ENCODE measurements at regions not wholly inside any gene's neighbourhood (a gene's known extent, or its start where the extent isn't known, plus 50 kb on each side); places are given as distances from the start of the nearest gene placed in this dataset.

DNA sequence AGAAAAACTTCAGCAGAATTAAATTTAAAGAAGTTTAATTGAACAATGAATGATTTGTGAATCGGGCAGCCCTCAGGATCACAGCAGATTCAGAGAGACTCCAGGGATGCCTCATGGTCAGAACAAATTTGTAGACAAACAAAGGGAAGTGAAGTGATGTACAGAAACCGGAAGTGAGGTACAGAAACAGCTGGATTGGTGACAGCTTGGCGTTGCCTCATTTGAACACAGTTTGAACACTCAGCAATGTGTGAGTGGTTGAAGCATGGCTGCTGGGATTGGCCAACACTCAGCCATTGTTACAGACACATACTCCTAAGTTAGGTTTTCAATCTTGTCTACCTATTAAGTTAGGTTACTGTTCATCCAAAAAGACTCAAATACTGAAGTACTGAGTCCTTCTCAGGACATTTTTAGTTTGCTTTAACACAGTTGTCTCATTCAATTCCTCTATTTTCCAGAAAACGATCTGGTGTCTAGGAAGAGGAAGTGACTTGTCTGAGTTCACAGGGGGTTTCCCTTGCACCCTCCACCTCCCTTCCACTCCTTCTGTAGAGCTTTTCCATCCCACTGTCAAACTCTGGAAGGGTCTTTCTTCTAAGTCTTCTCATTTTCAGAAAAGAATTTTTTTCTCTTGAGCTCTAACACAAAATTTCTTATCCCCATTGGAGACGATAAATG, 137.9 kb downstream of the SLC4A3 start:
- no peak overlapping the region for H3K27ac Mint-ChIP-seq
- no peak overlapping the region for H3K4me3 Mint-ChIP-seq
- peaks cover 0 to 9% (median 8%) of the 10 kb centered on the region in 3 donors for H3K27me3 Mint-ChIP-seq
- no peak for ATAC-seq (ENCODE audit: low read depth in 2 of 2)
- H3K4me1 Mint-ChIP-seq, result no peaks in the 10 kb centered on the region
- H3K36me3 Mint-ChIP-seq, result peaks cover 0 to 4% of the 10 kb centered on the region in 2 donors
- no peak for DNase-seq
- peaks cover 5 to 14% (median 7%) of the 10 kb centered on the region in 7 donors for H3K9me3 Mint-ChIP-seq

DNA sequence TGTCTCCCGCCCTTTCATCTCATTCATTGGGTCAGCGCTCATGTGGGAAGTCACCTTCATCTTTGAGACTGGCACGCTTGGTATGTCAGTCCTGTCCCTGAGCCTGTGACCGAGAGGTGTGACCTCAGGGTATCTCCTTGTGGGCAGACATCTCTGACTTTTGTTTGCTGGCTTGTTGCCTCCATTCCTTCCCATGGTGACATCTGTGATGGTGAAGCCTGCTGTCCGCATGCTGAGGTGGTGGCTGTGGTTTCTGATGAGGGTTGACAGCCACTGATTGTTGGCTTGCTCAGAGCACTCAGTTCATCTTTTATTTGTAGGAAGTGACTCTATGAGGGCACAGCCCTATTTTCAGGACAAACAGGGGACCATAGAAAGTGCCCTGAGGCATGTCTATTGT, 139.2 kb downstream of the SLC4A3 start:
- Mint-ChIP-seq H3K27ac (no peak overlapping the region), H3K4me1 (no peaks in the 10 kb centered on the region), H3K36me3 (peaks cover 0 to 4% of the 10 kb centered on the region in 2 donors), H3K4me3 (no peak overlapping the region), H3K27me3 (peaks cover 0 to 9% (median 0%) of the 10 kb centered on the region in 3 donors), H3K9me3 (peaks cover 6 to 26% (median 9%) of the 10 kb centered on the region in 7 donors)
- ATAC-seq (ENCODE audit: low read depth in 2 of 2) (no peak), DNase-seq (no peak)

DNA sequence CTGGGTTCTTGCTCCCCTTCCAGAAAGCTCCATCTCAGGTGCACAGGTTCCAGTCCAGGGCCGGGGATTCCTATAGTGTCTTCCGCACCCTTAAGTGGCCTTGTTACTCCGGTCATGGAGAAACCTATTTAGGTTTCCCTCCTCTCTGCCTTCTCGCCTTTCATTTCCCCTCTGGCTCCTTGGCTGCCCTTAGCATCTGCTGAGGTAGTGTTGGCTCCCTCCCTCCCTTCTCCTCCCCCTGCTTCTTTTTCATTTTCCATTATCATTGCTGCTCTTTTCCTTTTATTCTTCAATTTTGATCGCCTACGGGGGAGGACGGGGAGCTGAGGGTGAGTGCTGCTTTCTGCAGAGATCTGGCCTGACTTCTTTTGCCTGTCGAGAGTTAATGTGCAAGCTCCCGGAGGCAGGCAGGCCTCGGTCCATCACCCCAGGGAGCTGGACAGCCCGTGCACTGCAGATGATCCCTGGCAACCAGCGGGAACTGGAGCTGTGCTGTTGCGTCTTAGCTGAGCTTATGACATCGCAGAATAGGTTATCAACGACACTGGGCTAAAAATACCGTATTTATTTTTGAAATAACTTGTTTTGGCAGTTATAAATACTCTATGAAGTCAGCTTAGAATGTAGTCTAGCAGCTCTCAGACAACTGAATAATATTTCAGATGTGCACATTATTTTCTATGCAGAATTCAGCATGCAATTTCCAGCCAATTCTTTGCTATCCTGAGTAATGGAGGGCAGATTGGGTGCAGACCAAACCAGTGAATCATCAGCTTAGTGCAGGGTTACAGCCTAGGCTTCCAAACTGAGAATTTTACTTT, 141.9 kb downstream of the SLC4A3 start:
- no peak for DNase-seq
- Mint-ChIP-seq H3K36me3 (peaks cover 0 to 4% of the 10 kb centered on the region in 2 donors), H3K27ac (no peak overlapping the region), H3K27me3 (peaks cover 0 to 7% (median 0%) of the 10 kb centered on the region in 3 donors), H3K4me3 (no peak overlapping the region), H3K9me3 (peaks cover 6 to 26% (median 9%) of the 10 kb centered on the region in 7 donors), H3K4me1 (no peaks in the 10 kb centered on the region)
- no peak for ATAC-seq (ENCODE audit: low read depth in 2 of 2)

- H3K27ac Mint-ChIP-seq, result no peak overlapping the region
- DNase-seq (no peak), ATAC-seq (ENCODE audit: low read depth in 2 of 2) (no peak)
- no peak overlapping the region for H3K4me3 Mint-ChIP-seq
- H3K27me3 Mint-ChIP-seq, result peaks cover 0 to 9% (median 5%) of the 10 kb centered on the region in 3 donors
- no peaks in the 10 kb centered on the region for H3K36me3 Mint-ChIP-seq
- H3K4me1 Mint-ChIP-seq, result no peaks in the 10 kb centered on the region
- H3K9me3 Mint-ChIP-seq, result peaks cover 6 to 26% (median 10%) of the 10 kb centered on the region in 7 donors
Observed at GRCh38 chr2:219772103-219772635, 144.7 kb downstream of the SLC4A3 start.

GRCh38 chr2:219772697-219773096, 145.3 kb downstream of the SLC4A3 start:
- no peaks in the 10 kb centered on the region for H3K4me1 Mint-ChIP-seq
- no peaks in the 10 kb centered on the region for H3K36me3 Mint-ChIP-seq
- ATAC-seq (ENCODE audit: low read depth in 2 of 2) (no peak), DNase-seq (no peak)
- H3K9me3 Mint-ChIP-seq, result peaks cover 6 to 26% (median 9%) of the 10 kb centered on the region in 7 donors
- peak overlapping the region in 2 of 6 donors; percentile 16 to 82 for H3K27ac Mint-ChIP-seq
- H3K4me3 Mint-ChIP-seq, result no peak overlapping the region
- peaks cover 0 to 10% (median 5%) of the 10 kb centered on the region in 3 donors for H3K27me3 Mint-ChIP-seq

GRCh38 chr2:219775506-219775905, 148.1 kb downstream of the SLC4A3 start:
- no peaks in the 10 kb centered on the region for H3K36me3 Mint-ChIP-seq
- DNase-seq, result no peak
- ATAC-seq (ENCODE audit: low read depth in 2 of 2), result no peak
- H3K4me1 Mint-ChIP-seq, result no peaks in the 10 kb centered on the region
- peaks cover 0 to 11% (median 4%) of the 10 kb centered on the region in 7 donors for H3K9me3 Mint-ChIP-seq
- no peak overlapping the region for H3K4me3 Mint-ChIP-seq
- H3K27me3 Mint-ChIP-seq, result peaks cover 5 to 19% (median 5%) of the 10 kb centered on the region in 3 donors
- no peak overlapping the region for H3K27ac Mint-ChIP-seq

DNA sequence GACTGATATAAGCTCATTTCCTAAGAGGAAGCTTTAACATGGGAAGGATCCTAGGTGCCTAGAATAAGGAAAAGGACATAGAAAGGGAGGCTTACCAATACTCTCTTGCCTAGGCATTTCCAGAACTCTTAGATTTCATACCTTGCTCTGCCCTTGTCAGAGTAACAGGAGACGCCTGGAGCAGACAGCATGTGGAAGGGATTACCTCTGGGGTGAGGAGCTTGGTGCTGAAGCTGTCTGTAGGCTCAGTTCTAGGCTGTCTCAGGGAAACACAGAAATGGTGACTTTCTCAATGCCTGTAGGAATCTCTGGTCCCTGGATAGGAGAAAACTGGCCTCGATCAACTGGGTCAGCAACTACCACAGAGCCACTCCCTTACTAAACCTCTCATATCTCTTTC, 150.0 kb downstream of the SLC4A3 start:
- Mint-ChIP-seq H3K36me3 (no peaks in the 10 kb centered on the region), H3K27ac (no peak overlapping the region), H3K4me3 (no peak overlapping the region), H3K4me1 (no peaks in the 10 kb centered on the region), H3K27me3 (peaks cover 5 to 19% (median 5%) of the 10 kb centered on the region in 3 donors), H3K9me3 (peaks cover 0 to 6% (median 0%) of the 10 kb centered on the region in 7 donors)
- DNase-seq (no peak), ATAC-seq (ENCODE audit: low read depth in 2 of 2) (no peak)

GRCh38 chr2:219778189-219778588, 150.8 kb downstream of the SLC4A3 start:
- Mint-ChIP-seq H3K9me3 (peaks cover 0 to 6% (median 0%) of the 10 kb centered on the region in 7 donors), H3K36me3 (no peaks in the 10 kb centered on the region), H3K27ac (no peak overlapping the region), H3K4me1 (no peaks in the 10 kb centered on the region), H3K27me3 (peaks cover 5 to 19% (median 6%) of the 10 kb centered on the region in 3 donors), H3K4me3 (no peak overlapping the region)
- DNase-seq (no peak), ATAC-seq (ENCODE audit: low read depth in 2 of 2) (no peak)

DNA sequence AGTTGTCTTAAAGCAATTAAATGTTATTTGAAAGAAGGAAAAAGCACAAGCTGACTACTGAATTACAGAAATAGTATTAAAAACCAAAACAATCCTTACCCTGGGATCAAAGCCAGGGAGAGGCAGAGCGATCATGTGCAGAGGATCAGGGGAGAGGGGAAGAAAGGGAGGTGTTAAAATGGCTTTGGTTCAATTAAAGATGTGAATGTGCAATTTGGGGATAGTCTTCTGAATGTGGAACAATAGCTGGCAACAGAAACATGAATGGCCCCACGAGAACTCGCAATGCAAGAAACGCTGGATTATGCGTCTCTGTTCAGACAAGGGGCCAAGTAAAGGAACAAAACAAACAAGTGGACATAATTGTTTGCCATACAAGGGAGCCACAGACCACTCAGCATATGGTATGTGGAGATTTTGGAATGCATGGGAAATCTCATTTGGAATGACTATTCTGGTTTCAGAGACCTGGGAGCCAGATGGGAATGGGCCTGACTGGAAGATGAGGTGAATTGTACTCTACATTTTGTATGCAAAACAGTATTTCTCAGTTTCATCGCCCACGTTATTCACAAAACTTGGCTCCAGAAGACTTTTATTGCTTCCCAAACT, 155.4 kb downstream of the SLC4A3 start:
- no peaks in the 10 kb centered on the region for H3K9me3 Mint-ChIP-seq
- no peak overlapping the region for H3K27ac Mint-ChIP-seq
- peaks cover 4 to 10% (median 7%) of the 10 kb centered on the region in 3 donors for H3K27me3 Mint-ChIP-seq
- no peak overlapping the region for H3K4me3 Mint-ChIP-seq
- no peaks in the 10 kb centered on the region for H3K36me3 Mint-ChIP-seq
- H3K4me1 Mint-ChIP-seq, result no peaks in the 10 kb centered on the region
- ATAC-seq (ENCODE audit: low read depth in 2 of 2), result no peak
- no peak for DNase-seq

DNA sequence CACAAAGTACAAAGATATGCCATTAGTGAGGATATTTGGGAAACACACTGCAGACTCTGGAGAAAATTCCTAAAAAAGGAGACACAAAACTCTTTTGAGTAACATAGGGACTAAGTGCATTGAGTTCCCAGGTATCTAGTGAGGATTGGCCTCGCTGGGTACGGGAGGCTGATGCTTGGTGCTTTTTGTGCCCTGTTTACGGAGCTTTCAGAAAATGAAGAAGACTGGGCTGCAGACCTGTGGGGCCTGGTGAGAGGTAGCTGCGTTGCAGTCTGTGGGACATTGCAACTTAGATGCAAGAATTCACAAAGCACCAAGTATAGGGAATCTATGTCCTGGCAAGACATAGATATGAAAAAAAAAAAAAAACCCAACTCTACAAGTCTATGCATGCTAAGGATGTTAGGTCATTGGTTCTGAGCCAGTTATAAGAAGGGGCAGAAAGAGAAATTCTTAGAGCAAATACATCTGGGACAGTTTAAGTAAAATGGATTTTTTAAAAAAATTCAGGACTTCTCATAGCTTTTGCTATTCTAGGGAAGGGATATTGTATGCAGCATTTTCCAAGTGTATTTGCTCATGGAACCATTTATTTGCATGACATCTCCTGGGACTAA, 156.0 kb downstream of the SLC4A3 start:
- Mint-ChIP-seq H3K27me3 (peaks cover 1 to 10% (median 4%) of the 10 kb centered on the region in 3 donors), H3K9me3 (no peaks in the 10 kb centered on the region), H3K36me3 (no peaks in the 10 kb centered on the region), H3K27ac (no peak overlapping the region), H3K4me1 (no peaks in the 10 kb centered on the region), H3K4me3 (no peak overlapping the region)
- ATAC-seq (ENCODE audit: low read depth in 2 of 2) (no peak), DNase-seq (no peak)

- ATAC-seq (ENCODE audit: low read depth in 2 of 2) (no peak), DNase-seq (no peak)
- Mint-ChIP-seq H3K9me3 (no peaks in the 10 kb centered on the region), H3K27ac (no peak overlapping the region), H3K4me3 (no peak overlapping the region), H3K27me3 (peaks cover 0 to 10% (median 4%) of the 10 kb centered on the region in 3 donors), H3K4me1 (no peaks in the 10 kb centered on the region), H3K36me3 (no peaks in the 10 kb centered on the region)
Observed at GRCh38 chr2:219784178-219784577, 156.7 kb downstream of the SLC4A3 start.

- Mint-ChIP-seq H3K4me1 (no peaks in the 10 kb centered on the region), H3K27ac (no peak overlapping the region), H3K27me3 (peaks cover 0 to 4% (median 0%) of the 10 kb centered on the region in 3 donors), H3K36me3 (no peaks in the 10 kb centered on the region), H3K9me3 (peaks cover 0 to 3% (median 0%) of the 10 kb centered on the region in 7 donors), H3K4me3 (no peak overlapping the region)
- no peak for ATAC-seq (ENCODE audit: low read depth in 2 of 2)
- no peak for DNase-seq
Observed at GRCh38 chr2:219789476-219789875, 162.0 kb downstream of the SLC4A3 start.

GRCh38 chr2:219792446-219792845, 165.0 kb downstream of the SLC4A3 start:
- peaks cover 0 to 4% (median 0%) of the 10 kb centered on the region in 3 donors for H3K27me3 Mint-ChIP-seq
- no peaks in the 10 kb centered on the region for H3K36me3 Mint-ChIP-seq
- H3K9me3 Mint-ChIP-seq, result peaks cover 0 to 8% (median 4%) of the 10 kb centered on the region in 7 donors
- ATAC-seq (ENCODE audit: low read depth in 2 of 2) (no peak), DNase-seq (no peak)
- no peak overlapping the region for H3K27ac Mint-ChIP-seq
- no peak overlapping the region for H3K4me3 Mint-ChIP-seq
- H3K4me1 Mint-ChIP-seq, result no peaks in the 10 kb centered on the region

All from naive B cell (primary cell).